Neutrophil (primary cell): ENCODE measurements at regions not wholly inside any gene's neighbourhood (a gene's known extent, or its start where the extent isn't known, plus 50 kb on each side); places are given as distances from the start of the nearest gene placed in this dataset.

Source experiments
- H3K27ac ChIP-seq: fragments of 200-600 bp; sonication (generic); 2 replicates; pipeline ENCODE4 v1.5.1; 2016; ENCODE audit warnings: mild to moderate bottlenecking, moderate library complexity
- H3K27me3 ChIP-seq: fragments of 200-600 bp; sonication (generic); 2 replicates; pipeline ENCODE4 v1.6.0; 2016; ENCODE audit warnings: mild to moderate bottlenecking
- H3K36me3 ChIP-seq: fragments of 200-600 bp; sonication (generic); 2 replicates; pipeline ENCODE4 v1.5.1; 2017
- H3K4me1 ChIP-seq, 2 experiments: fragments of 200-600 bp in 1 of 2; sonication (generic) in 1 of 2; 1 replicate in 1 of 2; 2 replicates in 1 of 2; pipeline versions ENCODE4 v1.5.1 to v1.6.1; 2013 to 2016; ENCODE audit warnings: low read depth in 1 of 2, low read length in 1 of 2, mild to moderate bottlenecking in 1 of 2, moderate library complexity in 1 of 2; ENCODE audit not compliant: control insufficient read depth in 1 of 2, insufficient read depth in 1 of 2
- H3K4me3 ChIP-seq, 2 experiments: fragments of 200-600 bp in 1 of 2; sonication (generic) in 1 of 2; 1 replicate in 1 of 2; 2 replicates in 1 of 2; pipeline ENCODE4 v1.5.1; 2013 to 2016; ENCODE audit warnings: low read depth in 1 of 2, low read length in 1 of 2, mild to moderate bottlenecking in 1 of 2, moderate library complexity in 1 of 2
- H3K9me3 ChIP-seq: fragments of 200-600 bp; sonication (generic); 2 replicates; pipeline ENCODE4 v1.5.1; 2016
- CTCF ChIP-seq: fragments of 200-600 bp; sonication (generic); IDR thresholded peaks from 2 replicates; pipeline ENCODE4 v1.5.1; 2016; ENCODE audit warnings: antibody characterized with exemption

GRCh38 chrX:10781847-10782530, 161.6 kb upstream of the MID1 start:
- H3K4me3 ChIP-seq = no peak overlapping the region
- H3K27ac ChIP-seq = no peak overlapping the region
- H3K9me3 ChIP-seq = no peaks in the 10 kb centered on the region
- TF ChIP-seq CTCF = no peak
- no peaks in the 10 kb centered on the region for H3K36me3 ChIP-seq
- H3K27me3 ChIP-seq = no peaks in the 10 kb centered on the region
- no peaks in the 10 kb centered on the region for H3K4me1 ChIP-seq

- H3K9me3 ChIP-seq = no peaks in the 10 kb centered on the region
- no peaks in the 10 kb centered on the region for H3K36me3 ChIP-seq
- H3K4me1 ChIP-seq = no peaks in the 10 kb centered on the region
- no peak overlapping the region for H3K27ac ChIP-seq
- no peak overlapping the region for H3K4me3 ChIP-seq
- no peaks in the 10 kb centered on the region for H3K27me3 ChIP-seq
- no peak for TF ChIP-seq CTCF
These were observed 163.1 kb upstream of the MID1 start for GRCh38 chrX:10783451-10783995.

GRCh38 chrX:10787264-10787663, 166.9 kb upstream of the MID1 start:
- Histone ChIP-seq H3K4me3 (no peak overlapping the region), H3K27ac (no peak overlapping the region), H3K4me1 (no peaks in the 10 kb centered on the region), H3K9me3 (no peaks in the 10 kb centered on the region), H3K36me3 (no peaks in the 10 kb centered on the region), H3K27me3 (no peaks in the 10 kb centered on the region)
- no peak for TF ChIP-seq CTCF

- Histone ChIP-seq H3K4me3 (no peak overlapping the region), H3K4me1 (no peaks in the 10 kb centered on the region), H3K36me3 (no peaks in the 10 kb centered on the region), H3K27me3 (no peaks in the 10 kb centered on the region), H3K9me3 (no peaks in the 10 kb centered on the region), H3K27ac (no peak overlapping the region)
- TF ChIP-seq CTCF = no peak
These were observed 173.8 kb upstream of the MID1 start for GRCh38 chrX:10794203-10794630.

- no peak overlapping the region for H3K4me3 ChIP-seq
- H3K27ac ChIP-seq = no peak overlapping the region
- no peaks in the 10 kb centered on the region for H3K4me1 ChIP-seq
- no peaks in the 10 kb centered on the region for H3K9me3 ChIP-seq
- no peaks in the 10 kb centered on the region for H3K27me3 ChIP-seq
- H3K36me3 ChIP-seq = no peaks in the 10 kb centered on the region
- no peak for TF ChIP-seq CTCF
These were observed 175.3 kb upstream of the MID1 start for GRCh38 chrX:10795721-10796120.
